Activated T-cell treated with anti-CD3 and anti-CD28 coated beads for 4 hours (primary cell): ENCODE measurements at regions not wholly inside any gene's neighbourhood (a gene's known extent, or its start where the extent isn't known, plus 50 kb on each side); places are given as distances from the start of the nearest gene placed in this dataset.
"Not testable (repeated sequence)": the region's sequence is repeated elsewhere in the genome, so short reads cannot be mapped to it uniquely, and the experiment has no call there.

Experiments used
- DNase-seq: peaks from one replicate; pipeline ENCODE4 v3.0.0-alpha.2; 2020

DNA sequence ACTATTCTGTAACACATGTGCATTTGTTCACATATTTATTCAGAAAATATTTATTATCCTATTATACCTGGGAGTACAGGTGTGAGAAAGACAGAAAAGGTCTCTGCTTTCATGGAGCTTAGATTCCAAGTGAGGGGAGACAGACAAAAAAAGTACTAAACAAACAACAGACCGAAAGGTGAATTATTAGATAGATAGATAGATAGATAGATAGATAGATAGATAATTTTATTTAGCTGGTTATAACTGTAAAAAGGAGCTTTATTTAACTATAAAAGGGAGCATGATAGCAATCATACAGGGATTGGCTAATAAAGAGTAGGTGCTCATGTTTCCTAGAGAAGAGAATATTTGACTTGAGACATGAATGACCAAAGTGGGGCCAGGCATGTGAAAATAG lies 119.4 kb downstream of the TNFSF18 start:
- DNase-seq = no peak

DNA sequence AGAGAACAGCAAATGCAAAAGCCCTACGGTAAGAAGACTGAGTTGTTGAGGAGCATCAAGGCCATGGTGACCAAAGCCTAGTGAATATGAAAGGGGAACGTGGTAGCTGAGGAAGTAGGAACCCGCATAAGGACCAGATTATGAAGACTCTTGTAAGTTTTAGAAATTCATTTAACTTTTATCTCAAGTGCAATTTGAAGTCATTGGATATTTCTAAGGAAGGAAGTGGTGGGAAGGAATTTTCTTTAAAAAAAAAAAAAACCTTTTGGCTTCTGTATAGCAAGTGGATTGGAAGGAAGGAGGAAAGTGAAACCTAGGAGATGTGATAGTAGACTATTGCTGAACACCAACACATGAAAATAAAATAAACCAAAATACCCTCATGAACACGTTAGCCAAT lies 119.0 kb downstream of the TNFSF18 start:
- DNase-seq = no peak

DNA sequence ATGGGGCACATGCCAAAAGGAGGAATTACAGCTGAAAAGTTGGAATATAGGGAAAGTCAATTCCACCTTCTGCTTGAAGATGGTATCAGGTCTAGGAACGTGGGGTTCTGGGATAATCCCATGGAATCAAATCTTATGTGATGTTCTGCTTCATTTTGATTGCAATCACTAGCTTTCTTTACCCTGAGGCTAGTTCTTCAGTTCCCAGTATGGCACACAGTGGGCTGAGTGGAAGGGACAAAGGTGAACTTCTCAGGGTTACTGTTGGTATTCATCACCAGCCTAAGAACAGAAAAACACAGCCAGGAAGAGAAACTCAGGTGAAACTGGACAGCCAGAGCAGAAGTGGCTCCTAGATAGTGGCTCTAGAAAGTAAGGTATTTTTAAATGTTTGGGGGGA lies 117.8 kb downstream of the TNFSF18 start:
- DNase-seq = no peak

DNA sequence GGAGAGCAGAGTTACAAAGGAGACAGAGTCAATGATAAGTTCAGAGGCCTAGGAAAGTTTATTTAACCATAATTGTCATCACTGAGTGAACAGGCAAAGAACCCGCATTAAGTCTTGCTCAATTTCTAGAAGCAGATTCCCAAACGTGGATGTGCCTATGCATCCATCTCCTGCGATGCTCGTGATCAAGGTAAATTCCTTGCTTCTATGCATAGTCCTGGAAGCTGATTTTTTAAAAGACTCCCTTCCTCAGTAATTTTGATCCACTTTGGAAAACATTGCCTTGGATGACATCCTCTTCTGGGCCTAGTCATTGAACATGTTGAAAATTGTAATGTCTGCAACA lies 116.4 kb downstream of the TNFSF18 start:
- no peak for DNase-seq

DNA sequence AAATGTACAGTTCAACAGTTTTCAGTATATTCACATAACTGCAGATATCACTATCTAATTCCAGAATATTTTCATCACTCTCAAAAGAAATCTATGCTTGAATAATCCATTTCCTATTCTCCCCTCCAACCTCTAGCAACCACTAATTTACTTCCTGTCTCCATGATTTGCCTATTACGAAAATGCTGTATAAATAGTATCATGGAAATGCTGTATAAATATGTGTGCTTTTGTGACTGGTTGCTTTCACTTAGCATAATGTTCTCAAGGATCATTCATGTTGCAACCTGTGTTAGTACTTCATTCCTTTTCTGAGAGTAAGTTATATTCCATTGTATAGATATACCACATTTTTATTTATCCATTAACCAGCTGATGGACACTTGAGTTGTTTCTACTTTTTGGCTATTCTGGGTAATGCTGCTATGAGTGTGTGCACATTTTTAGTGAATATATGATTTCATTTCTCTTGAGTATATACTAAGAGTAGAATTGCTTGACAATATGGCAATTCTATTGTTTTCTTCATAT lies 115.6 kb downstream of the TNFSF18 start:
- no peak for DNase-seq

DNA sequence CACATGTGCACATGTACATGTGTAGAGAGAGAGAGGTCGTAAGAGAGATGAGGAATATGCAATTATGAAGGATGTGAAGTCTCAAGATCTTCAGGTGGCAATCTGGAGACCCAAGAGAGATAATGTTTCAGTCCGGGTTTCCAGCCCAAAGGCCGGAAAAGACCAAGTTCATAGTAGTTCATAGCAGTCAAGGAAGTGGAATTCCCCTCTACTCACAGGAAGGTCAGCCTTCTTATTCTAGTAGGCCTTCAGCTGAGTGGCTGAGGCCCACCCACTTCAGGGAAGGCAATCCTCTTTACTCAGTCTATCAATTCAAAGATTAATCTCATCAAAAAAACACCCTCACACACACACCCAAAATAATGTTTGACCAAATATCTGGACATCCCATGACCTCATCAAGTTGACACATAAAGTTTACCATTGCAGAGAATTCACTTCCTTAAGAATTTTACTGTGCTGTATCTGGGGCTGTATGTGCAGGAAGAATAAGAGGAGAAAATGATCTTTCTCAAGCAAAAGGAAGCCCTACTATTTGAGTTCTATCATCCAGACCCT lies 114.6 kb downstream of the TNFSF18 start:
- no peak for DNase-seq

DNA sequence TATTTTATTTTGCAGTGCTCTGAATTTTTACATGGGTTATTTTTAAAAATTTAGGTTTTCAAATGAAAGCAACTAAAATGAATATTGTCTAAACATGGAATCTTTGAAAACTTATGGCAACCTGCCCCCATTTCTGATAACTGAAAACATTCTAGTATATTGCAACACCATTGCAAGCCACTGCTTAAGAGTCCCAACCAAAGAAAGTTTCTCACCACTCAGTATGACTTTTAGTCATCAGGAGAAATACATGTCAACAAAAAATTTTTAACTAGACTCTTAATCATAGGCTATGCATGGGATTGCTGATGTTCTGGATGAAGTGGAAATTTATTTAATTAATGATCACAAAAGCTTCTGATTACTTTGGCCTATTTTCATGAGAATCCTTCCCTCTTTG lies 112.1 kb downstream of the TNFSF18 start:
- no peak for DNase-seq

DNA sequence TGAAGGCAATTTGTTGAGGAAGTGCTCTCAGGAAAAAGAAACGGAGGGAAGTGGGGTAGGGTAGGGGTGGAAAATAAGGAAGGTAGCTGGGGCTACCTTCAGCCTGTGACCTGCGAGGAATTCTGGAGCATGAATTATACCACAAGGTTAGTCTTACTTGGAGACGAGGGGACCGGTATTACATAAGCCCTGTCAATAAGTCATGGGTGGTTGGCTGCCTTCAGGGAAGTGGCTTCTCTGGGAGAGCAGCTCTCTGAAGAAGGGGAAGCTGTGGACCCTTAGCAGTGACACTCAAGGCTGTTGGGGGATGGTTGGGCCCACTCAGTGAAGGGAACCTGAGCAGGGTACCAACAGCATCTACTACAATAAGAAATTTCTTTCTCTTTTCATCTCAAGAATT lies 111.3 kb downstream of the TNFSF18 start:
- no peak for DNase-seq

DNA sequence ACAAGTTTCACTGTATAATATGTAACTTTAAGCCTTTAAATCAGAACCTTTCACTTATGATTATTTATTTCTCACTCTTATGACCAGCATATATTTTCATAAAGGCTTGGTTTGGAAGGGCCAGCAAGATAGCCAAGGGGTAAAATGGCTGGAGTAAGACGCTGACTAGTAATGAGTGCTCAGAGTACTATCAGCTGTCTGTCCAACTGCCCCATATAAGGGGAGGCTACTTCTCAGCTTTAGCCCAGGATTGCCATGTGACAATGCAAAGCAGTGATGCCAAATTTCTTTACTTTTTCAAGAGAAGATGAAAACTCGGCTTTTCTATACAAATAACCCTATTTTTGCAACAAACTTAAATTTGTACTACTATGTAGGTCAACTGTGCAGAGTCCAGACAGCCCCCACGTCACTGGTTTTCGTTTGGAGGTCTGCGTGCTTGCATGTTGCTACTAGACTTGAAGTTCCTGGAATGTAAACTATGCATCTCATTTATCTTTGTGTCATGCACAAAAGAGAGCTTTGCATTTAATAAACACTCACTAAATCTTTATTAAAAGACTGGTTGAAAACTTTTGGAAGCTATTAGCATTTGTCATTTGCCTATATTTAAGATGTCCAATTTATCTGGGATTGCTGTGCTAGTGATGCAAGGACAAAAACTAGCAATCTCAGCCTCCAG lies 110.4 kb downstream of the TNFSF18 start:
- no peak for DNase-seq

DNA sequence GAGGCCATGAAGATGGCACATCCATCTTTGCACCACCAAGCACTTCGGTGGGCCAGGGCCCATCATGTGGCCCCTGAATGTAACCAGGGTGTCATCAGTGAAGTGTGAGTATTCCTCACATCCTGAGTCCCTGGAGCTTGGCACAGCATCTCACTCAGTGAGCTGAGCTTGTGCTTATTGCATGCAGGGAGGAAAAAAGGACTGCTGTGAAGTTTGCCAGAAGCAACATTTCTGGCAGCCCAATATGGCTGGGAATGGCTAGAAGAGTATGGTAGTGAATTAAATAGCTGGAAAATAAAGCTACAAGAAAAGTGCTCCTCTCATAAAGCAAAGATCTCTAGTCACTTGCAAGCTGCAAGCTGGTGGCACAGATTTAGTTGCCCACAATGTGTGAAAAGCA lies 109.3 kb downstream of the TNFSF18 start:
- DNase-seq = no peak

DNA sequence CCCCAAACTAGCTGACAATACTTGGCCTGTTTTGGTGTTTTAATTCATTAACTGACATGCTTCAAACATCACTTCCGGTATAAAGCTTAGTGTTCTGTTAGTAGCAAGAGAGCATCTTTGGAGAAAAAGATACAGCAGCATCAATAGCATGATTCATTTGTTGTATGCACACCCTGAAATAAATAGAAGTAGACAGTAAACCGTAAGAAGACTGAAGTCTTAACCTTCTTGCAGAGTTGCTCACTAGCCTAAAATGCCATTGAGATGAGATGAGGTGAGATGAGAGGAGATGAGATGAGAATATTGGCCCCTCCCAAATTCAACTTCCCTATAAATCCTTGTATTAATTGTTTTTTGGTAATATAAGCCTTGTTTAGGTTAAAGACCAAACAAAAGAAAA lies 108.8 kb downstream of the TNFSF18 start:
- no peak for DNase-seq

DNA sequence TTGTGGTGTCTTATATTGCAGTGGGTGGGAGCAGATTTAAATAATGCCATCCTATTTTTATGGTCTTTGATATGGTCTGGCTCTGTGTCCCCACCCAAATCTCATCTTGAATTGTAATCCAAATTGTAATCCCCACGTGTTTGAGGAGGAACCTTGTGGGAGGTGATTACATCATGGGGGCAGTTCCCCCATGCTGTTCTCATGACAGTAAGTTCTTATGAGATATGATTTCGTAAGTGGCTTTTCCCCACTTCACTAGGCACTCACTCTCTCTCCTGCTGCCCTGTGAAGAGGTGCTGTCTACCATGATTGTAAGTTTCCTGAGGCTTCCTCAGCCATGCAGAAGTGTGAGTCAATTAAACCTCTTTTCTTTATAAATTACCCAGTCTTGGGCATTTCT lies 107.6 kb downstream of the TNFSF18 start:
- DNase-seq = not testable (repeated sequence)

DNA sequence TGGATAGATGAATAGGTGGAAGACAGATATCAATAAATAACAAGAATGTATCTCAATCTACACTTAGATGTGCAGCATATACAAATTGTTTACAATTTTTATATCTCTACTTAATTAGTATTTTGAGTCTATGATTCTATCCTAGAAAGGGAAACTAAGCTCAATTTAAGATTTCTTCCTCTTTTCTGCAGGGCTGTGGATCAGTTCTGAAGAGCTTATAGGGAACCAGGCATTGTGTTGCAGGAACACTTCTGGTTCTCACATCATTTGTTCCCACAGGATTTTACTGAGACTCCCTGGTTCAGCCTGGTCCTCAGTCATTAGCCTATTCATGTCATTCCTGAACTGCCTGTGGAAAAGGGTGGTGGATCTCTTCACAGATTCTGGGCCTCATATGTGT lies 105.8 kb downstream of the TNFSF18 start:
- DNase-seq = no peak

DNA sequence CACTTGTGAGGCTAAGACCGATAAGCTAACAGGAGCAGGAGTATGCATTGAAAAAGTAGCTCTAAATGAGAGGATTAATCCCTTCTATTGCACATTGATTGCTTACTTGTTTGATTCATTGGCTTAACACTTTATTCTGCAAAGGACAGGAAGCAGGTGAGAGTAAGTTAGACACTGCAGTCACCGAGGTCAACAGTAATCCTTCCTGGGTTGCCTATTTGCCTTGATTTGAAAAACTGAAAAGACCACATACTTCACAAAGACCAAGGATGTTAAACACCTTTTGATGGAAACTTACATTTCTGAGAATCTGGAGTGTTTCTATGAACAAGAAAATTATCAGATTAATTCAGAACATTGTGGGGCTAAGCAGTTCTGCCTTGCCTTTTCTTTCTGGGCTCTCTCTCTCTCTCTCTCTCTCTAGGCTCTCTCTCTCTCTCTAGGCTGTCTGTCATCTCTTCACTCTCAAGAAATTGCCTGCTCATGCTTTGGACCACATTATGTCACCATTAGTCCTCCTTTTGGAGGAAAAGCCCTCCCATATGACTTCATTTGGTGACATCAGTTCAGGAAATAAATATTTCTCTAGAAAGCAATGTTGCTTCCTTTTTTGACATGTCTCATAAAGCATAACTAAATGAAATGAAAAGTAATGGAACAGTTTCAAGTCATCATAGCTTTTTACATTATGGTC lies 103.8 kb downstream of the TNFSF18 start:
- DNase-seq = no peak

DNA sequence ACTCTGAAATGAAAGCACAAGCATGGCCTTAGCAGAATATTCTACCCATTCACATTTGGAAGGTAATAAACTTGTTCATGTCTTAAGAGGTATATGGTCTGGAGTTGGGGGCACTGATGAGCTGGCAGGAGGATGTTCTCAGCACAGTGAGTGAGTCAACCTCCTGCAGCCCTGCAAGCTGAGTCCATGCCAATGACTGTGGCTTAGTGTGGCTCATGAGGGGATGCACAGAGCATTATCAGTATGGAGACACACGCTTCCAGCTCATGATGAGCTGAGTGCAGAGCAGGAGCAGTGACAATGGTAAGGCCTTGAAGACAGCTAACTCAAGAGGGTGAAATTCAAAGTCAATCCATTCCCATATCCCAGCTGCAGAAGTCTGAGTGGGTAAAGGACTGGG lies 102.3 kb downstream of the TNFSF18 start:
- no peak for DNase-seq

DNA sequence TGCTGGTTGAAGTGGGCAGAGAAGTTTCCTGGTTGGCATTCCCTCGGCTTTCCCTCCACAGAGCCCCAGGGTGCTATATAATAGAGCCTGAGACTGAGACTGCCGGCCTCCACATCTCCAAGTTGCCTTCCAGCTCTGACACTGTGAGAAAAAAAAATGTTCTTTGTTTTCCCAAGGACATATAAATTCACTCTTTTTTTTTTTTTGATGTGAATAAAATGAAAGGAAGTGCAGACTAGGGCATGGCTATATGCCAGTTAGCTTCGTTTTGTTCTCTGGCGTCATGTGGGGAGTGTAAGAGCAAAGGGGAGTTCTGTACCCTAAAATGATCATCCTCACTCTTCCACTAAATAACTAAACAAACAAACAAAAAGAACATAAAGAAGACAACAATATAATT lies 101.6 kb downstream of the TNFSF18 start:
- DNase-seq = no peak

DNA sequence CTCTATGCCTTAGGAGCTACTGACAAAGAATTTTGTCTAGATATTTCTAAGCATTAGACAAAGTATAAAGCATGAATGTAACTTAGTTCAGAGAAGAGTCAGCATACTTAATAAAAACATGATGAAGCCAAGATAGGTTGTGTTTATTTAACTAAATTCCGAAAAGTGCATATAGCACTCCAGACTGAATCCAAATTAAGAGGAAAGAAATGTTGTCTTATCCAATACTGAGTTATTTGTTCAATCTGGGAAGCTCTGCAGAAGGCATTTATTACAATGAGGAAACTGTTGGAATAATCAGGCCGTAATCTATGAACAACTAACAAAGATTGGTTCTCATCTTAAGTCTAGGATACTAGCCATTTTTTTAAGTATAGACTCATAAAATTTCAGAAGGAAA lies 100.2 kb downstream of the TNFSF18 start:
- DNase-seq = no peak

DNA sequence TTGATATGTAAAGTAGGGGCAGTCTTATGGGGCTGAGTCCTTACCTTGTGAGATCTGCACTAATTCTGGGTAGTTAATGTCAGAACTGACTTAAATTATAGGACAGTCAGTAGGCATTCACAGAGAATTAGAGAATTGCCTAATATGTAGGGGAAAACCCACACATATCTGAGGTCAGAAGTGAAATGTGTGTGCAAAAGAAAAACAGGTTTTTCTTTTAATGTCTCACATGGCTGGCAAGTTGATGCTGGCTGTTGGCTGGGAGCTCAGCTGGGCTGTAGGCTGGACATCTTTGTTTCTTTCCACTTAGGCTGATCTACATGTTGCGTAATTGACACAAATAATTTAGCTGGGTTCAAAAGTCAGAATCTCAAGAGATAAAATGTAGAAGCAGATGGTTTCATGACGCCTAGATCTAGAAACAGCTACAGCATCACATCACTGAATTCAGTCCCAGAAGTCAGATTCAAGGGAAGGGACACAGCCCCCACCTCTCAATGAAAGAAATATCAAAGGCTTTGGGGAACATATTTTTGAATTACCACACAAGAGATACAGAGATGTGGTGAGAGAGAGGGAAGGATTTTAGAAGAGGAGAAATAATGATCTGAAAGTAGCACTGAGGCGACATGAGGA lies 98.9 kb downstream of the TNFSF18 start:
- no peak for DNase-seq

DNA sequence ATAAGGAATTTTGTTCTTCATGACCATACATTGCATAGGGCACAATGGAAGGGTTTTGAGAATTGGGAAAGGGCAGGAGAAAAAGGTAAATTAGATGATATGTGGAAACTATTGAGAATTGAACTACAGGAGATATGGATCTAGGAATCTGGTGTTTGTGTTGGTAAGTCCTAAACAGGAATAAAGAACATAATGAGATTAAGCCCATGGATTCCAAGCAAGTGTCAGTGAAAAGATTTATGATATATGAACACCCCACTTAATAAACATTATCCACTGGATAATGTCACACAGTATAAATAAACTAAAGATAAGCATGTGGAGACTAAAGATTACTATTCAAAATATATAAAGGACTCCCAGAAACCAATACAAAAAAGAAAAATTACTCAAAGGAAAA lies 98.2 kb downstream of the TNFSF18 start:
- DNase-seq = no peak

DNA sequence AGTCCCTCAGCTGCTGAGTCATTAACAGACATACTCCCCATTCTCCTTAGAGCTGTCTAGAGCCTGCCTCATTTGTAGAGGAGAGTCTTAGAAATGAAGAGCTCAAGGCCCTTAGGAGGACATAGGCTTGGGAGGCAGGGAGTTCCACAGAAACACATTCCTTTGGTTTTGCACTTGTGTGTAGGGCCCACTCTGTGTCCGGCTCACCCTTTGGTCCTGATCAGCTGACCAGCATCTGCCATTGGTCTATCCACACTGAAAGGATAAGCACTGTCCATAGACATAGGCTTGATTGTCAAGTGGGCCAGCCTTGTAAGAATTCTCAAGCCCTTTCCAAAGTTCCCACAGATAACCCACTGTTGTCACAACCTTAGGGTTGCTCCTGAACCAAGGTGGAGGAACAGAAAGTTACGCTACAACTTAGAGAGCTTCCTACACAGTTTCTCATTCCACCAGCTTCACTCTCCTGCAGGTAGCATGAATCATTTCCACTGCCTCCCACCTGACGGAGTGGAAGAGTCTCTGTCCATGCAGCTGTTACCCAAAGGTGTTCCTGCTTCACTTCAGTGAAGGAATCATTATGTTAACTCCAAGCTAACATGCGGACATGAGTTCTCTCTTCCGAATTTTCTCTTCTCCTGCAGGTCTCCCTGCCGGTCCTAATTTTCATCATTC lies 96.1 kb downstream of the TNFSF18 start:
- DNase-seq = no peak

DNA sequence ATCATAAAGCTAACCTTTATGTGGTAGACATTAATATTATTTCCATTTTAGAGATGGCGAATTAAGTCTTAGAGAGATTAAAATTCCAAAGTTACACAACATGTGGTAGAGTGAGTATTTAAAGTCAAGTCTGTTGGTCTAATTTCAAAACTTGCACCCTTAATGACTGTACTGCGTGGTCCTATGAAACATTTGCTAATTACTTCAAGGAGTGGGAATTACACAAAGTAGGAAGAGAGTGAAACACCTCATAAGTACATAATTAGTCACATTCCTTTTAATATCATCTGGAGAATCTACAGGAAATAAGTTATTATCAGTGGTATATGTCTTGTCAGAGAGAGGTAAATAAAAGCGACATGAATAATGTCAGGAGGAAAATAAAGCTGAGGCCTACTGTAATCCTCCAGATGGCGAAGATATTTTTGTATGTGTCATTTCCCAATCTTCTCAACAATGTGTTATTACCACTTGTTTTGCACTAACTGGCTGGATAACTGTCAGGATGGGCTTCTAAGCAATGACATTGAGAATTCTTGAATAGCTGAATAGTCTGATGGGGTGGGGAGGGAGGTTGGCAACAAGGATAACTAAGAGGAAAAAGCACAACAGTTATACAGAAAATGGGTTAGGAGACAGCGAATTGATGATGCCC lies 95.5 kb downstream of the TNFSF18 start:
- no peak for DNase-seq

DNA sequence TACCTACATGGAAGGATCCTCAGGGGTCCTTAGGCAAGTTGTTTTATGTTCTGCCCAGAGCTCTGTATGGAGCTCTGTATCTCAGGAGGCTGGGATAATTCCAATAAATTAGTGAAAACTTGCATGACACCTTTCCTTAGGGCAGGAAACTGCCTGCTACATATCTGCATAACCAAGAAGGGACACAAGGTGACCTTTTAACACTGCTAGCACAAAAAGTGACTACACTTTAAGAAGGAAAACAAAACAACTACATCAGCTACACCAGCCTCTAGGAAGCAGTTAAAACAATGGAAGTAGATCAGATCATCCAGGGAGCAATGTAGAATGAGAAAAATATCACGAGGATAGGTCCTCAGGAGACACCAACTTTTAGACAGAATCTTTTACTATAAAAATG lies 93.9 kb downstream of the TNFSF18 start:
- no peak for DNase-seq

DNA sequence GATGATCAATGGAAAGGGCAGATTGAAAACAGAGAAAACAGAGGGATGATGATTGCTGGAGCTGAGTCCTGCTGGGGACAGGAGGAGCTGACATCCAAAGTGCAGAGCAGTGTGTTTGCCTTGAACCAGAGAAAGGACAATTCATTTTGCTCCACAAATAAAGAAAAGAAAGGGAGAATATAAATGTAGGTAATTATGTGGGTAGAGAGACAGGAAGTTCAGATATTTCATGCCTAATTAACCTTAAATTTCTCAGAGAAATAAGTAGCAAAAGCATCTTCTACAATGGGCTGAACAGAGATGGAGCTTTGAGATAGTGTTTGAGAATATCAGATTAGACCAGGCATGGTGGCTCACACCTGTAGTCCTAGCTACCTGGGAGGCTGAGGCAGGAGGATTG lies 93.2 kb downstream of the TNFSF18 start:
- no peak for DNase-seq
